BJ (cell line): ENCODE measurements at regions not wholly inside any gene's neighbourhood (a gene's known extent, or its start where the extent isn't known, plus 50 kb on each side); places are given as distances from the start of the nearest gene placed in this dataset.

Experiments
- CTCF ChIA-PET: fragments of 350-600 bp; formaldehyde crosslinking; extraction: SDS; loops from one replicate; lab custom pipeline; 2021; ENCODE audit warnings: antibody characterized with exemption, inconsistent platforms; lab: Yijun Ruan, JAX
- POLR2A ChIA-PET: fragments of 300-600 bp; sonication (Branson Sonifier 250); formaldehyde crosslinking; extraction: SDS; loops from one replicate; lab custom pipeline; 2021; ENCODE audit warnings: antibody characterized with exemption; lab: Charles Lee
- DNase-seq: peaks from one replicate; pipeline ENCODE4 v3.0.0-alpha.2; 2011; ENCODE audit warnings: low read depth
- H3K27me3 ChIP-seq: 2 replicates; pipeline ENCODE4 v1.6.0; 2011; ENCODE audit warnings: low read length; ENCODE audit not compliant: control insufficient read depth, insufficient read depth
- H3K36me3 ChIP-seq: 2 replicates; pipeline ENCODE4 v1.5.1; 2011; ENCODE audit warnings: low read length; ENCODE audit not compliant: control insufficient read depth, insufficient read depth
- H3K4me3 ChIP-seq: 2 replicates; pipeline ENCODE4 v1.5.1; 2011; ENCODE audit warnings: low read depth, mild to moderate bottlenecking, control low read depth, low read length
- CTCF ChIP-seq: IDR thresholded peaks from 2 replicates; pipeline ENCODE4 v1.5.1; 2011; ENCODE audit warnings: low read depth, mild to moderate bottlenecking, control low read depth, inconsistent platforms, low read length, moderate library complexity; ENCODE audit not compliant: insufficient read depth

- POLR2A ChIA-PET = interaction anchor here (0.5 kb wide), 1 partner anchor 21 kb away, joined by 3 read pairs; no protein-coding TSS in a partner anchor
Observed at GRCh38 chr1:240691501-240691900, 79.5 kb upstream of the GREM2 start.

GRCh38 chr1:240687820-240688219 is 75.9 kb upstream of the GREM2 start:
- no peaks in the 10 kb centered on the region for H3K36me3 ChIP-seq
- H3K4me3 ChIP-seq = no peak overlapping the region
- TF ChIP-seq CTCF = no peak
- ChIA-PET CTCF (no interaction called here), POLR2A (no interaction called here)
- no peaks in the 10 kb centered on the region for H3K27me3 ChIP-seq
- no peak for DNase-seq

More at GRCh38 chr1:240691501-240691900, 79.5 kb upstream of the GREM2 start:
- CTCF ChIA-PET = interaction anchor here (0.6 to 3.5 kb wide), 32 partner anchors 9 to 847 kb away, joined by 3 to 21 read pairs (median 4); partner anchors contain the start of gene GREM2
- DNase-seq = no peak
- no peak for TF ChIP-seq CTCF
- H3K36me3 ChIP-seq = no peaks in the 10 kb centered on the region
- H3K27me3 ChIP-seq = no peaks in the 10 kb centered on the region
- H3K4me3 ChIP-seq = no peak overlapping the region

- no peak overlapping the region for H3K4me3 ChIP-seq
- no peak for TF ChIP-seq CTCF
- H3K36me3 ChIP-seq = no peaks in the 10 kb centered on the region
- H3K27me3 ChIP-seq = no peaks in the 10 kb centered on the region
- DNase-seq = no peak
- ChIA-PET CTCF (interaction anchor here (1.0 kb wide), 1 partner anchor 492 kb away, joined by 4 read pairs; no protein-coding TSS in a partner anchor), POLR2A (no interaction called here)
Observed at GRCh38 chr1:240683576-240683975, 71.6 kb upstream of the GREM2 start.

DNA sequence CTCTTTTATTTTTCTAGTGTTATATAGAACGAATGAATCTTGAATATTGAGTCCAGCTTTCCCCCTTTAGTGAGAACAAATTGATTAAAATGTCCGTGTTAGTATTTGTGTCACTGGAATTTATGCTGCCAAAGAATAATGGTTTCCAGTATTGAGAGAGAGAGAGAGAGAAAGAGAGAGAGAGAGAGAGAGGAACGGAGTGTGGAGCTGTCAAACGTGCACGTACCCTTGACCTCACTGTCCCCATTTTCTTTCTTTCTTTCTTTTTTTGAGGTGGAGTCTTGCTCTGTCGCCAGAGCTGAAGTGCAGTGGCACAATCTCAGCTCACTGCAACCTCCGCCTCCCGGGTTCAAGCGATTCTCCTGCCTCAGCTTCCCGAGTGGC is 70.9 kb upstream of the GREM2 start:
- H3K36me3 ChIP-seq = no peaks in the 10 kb centered on the region
- ChIA-PET POLR2A (no interaction called here), CTCF (no interaction called here)
- H3K4me3 ChIP-seq = no peak overlapping the region
- no peak for TF ChIP-seq CTCF
- H3K27me3 ChIP-seq = no peaks in the 10 kb centered on the region
- DNase-seq = no peak

DNA sequence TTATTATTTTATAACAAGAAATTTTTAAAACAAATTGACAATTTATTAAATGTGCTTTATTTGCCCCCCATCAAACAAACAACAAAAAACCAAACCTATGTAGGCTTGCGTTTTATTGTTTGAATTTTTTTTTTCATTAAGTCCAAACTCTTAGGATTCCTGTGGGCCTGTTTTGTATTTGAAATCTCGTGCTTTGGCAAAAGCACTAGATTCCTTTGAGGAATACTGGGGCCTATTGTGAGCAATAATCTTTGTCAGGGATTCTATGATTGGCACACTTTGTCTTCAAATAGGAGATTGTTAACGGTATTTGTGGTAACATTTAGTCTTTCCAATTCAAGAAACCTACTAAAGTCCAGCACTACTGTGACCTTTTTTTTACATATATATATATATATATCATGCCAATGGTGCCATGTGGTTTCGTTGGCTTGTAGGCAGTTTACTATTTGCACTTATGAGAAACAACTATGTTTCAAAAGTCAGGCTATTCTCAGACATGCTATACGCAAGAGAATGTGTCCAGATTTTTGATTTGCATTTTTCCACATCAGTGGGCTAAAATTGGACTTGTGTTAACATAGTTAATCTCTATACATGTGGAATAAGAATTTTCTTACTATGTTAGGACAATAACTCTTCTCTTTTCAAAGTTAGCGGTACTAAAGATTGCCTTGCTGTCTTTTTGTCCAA is 70.4 kb upstream of the GREM2 start:
- ChIA-PET CTCF (no interaction called here), POLR2A (no interaction called here)
- no peak for TF ChIP-seq CTCF
- Histone ChIP-seq H3K27me3 (no peaks in the 10 kb centered on the region), H3K4me3 (no peak overlapping the region), H3K36me3 (no peaks in the 10 kb centered on the region)
- no peak for DNase-seq
